Hematopoietic multipotent progenitor cell treated with erythropoietin and hydrocortisone succinate and interleukin-3 and kit ligand, for 6 days (in vitro differentiated cells): ENCODE measurements at regions not wholly inside any gene's neighbourhood (a gene's known extent, or its start where the extent isn't known, plus 50 kb on each side); places are given as distances from the start of the nearest gene placed in this dataset.
"Not testable (repeated sequence)": the region's sequence is repeated elsewhere in the genome, so short reads cannot be mapped to it uniquely, and the experiment has no call there.

Experiments used
- DNase-seq: peaks from one replicate; pipeline ENCODE4 v3.0.0-alpha.2; 2015

- DNase-seq: peak; percentile 1
Observed at GRCh38 chrX:115912372-115912897, 258.1 kb upstream of the AGTR2 start.

- DNase-seq: no peak
Observed at GRCh38 chrX:115913575-115913974, 257.0 kb upstream of the AGTR2 start.

GRCh38 chrX:115915625-115916024 lies 254.9 kb upstream of the AGTR2 start:
- DNase-seq: not testable (repeated sequence)

GRCh38 chrX:115929480-115929879 lies 241.1 kb upstream of the AGTR2 start:
- DNase-seq: no peak

GRCh38 chrX:115936008-115936407 lies 234.5 kb upstream of the AGTR2 start:
- DNase-seq: no peak

- no peak for DNase-seq
Observed at GRCh38 chrX:115939070-115939469, 231.5 kb upstream of the AGTR2 start.

GRCh38 chrX:115939636-115940160 lies 230.8 kb upstream of the AGTR2 start:
- DNase-seq: no peak

- no peak for DNase-seq
Observed at GRCh38 chrX:115940348-115940747, 230.2 kb upstream of the AGTR2 start.

- DNase-seq: peak; percentile 37
Observed at GRCh38 chrX:115940888-115941332, 229.6 kb upstream of the AGTR2 start.

- no peak for DNase-seq
Observed at GRCh38 chrX:115941388-115941787, 229.2 kb upstream of the AGTR2 start.

GRCh38 chrX:115946059-115946458 lies 224.5 kb upstream of the AGTR2 start:
- no peak for DNase-seq

- DNase-seq: no peak
Observed at GRCh38 chrX:115948018-115948923, 222.3 kb upstream of the AGTR2 start.

GRCh38 chrX:115949900-115950822 lies 220.4 kb upstream of the AGTR2 start:
- no peak for DNase-seq

- no peak for DNase-seq
Observed at GRCh38 chrX:115952417-115953092, 218.0 kb upstream of the AGTR2 start.

GRCh38 chrX:115957862-115958490 lies 212.6 kb upstream of the AGTR2 start:
- no peak for DNase-seq

- DNase-seq: no peak
Observed at GRCh38 chrX:115958687-115959359, 211.7 kb upstream of the AGTR2 start.

- DNase-seq: no peak
Observed at GRCh38 chrX:115960440-115961084, 210.0 kb upstream of the AGTR2 start.

GRCh38 chrX:115966920-115967319 lies 203.6 kb upstream of the AGTR2 start:
- no peak for DNase-seq

- peak; percentile 12 for DNase-seq
Observed at GRCh38 chrX:115968436-115969252, 201.9 kb upstream of the AGTR2 start.

GRCh38 chrX:115970718-115971117 lies 199.8 kb upstream of the AGTR2 start:
- DNase-seq: no peak
